ENCODE measurements at regions not wholly inside any gene's neighbourhood (a gene's known extent, or its start where the extent isn't known, plus 50 kb on each side); places are given as distances from the start of the nearest gene placed in this dataset.

- TF ChIP-seq FOSL2 (IDR thresholded peaks at IDR 0.05; ENCODE audit: borderline replicate concordance, low read depth) = no peak
- no peak for TF ChIP-seq JUND (IDR thresholded peaks at IDR 0.05)
- no peak for TF ChIP-seq TCF12 (IDR thresholded peaks at IDR 0.05)
- TF ChIP-seq SIN3A (IDR thresholded peaks at IDR 0.05; ENCODE audit: borderline replicate concordance, low read depth, low read length) = no peak
- no peak for TF ChIP-seq USF1 (IDR thresholded peaks at IDR 0.05; ENCODE audit: borderline replicate concordance, low read depth)
- no peak for TF ChIP-seq NRF1 (IDR thresholded peaks at IDR 0.05; ENCODE audit: low read depth, low read length)
- TF ChIP-seq GATA2 (CRISPR knock-in tag; IDR thresholded peaks at IDR 0.05) = no peak
- no peak for TF ChIP-seq RXRA (IDR thresholded peaks at IDR 0.05; ENCODE audit: borderline replicate concordance, low read depth)
- TF ChIP-seq SMC3 (IDR thresholded peaks at IDR 0.05; ENCODE audit: low read depth, low read length) = no peak
- no peak for TF ChIP-seq CTCF (IDR thresholded peaks at IDR 0.05)
- no peak for TF ChIP-seq MXI1 (IDR thresholded peaks at IDR 0.05; ENCODE audit: low read depth, low read length)
- no peak for TF ChIP-seq REST (IDR thresholded peaks at IDR 0.05; ENCODE audit: low read depth, low read length)
- Histone ChIP-seq H4K20me1 (ENCODE audit: insufficient read depth) (no peaks in the 10 kb centered on the region), H3K4me1 (ENCODE audit: control insufficient read depth in 1 of 2, insufficient read depth in 2 of 2, low read depth in 1 of 2, low read length in 1 of 2) (no peaks in the 10 kb centered on the region; a peak in 1 of 4 replicates), H3K4me3 (ENCODE audit: low read depth in 2 of 2, low read length in 1 of 2) (no peak overlapping the region), H3K4me2 (no peak overlapping the region), H3K79me2 (ENCODE audit: insufficient read depth) (no peaks in the 10 kb centered on the region), H3K9ac (no peak overlapping the region), H3K36me3 (replicated peaks in 1 of 2; ENCODE audit: control insufficient read depth in 1 of 2, insufficient read depth in 2 of 2, low read length in 1 of 2) (no peaks in the 10 kb centered on the region), H3K9me2 (no peaks in the 10 kb centered on the region), H3K9me3 (no peaks in the 10 kb centered on the region), H2AFZ (ENCODE audit: low read depth) (no peak overlapping the region), H3K27ac (ENCODE audit: low read depth in 2 of 2, low read length in 1 of 2) (no peak overlapping the region), H3K27me3 (ENCODE audit: insufficient read depth) (peaks cover 19% of the 10 kb centered on the region; the same call in 1 of the 2 replicates), H3F3A (replicated peaks; ENCODE audit: insufficient read depth) (no peaks in the 10 kb centered on the region)
- POLR2A ChIA-PET = no interaction called here
- 68% methylated on average over 5 of the region's 5 CpGs for WGBS (ENCODE audit: low lambda C conversion rate)
- CTCF ChIA-PET = interaction anchor here (1.0 to 1.8 kb wide), 2 partner anchors 112 to 288 kb away, joined by 3 to 9 read pairs; no protein-coding TSS in a partner anchor
- DNase-seq = no peak
Observed at GRCh38 chr11:45483416-45483815, 182.0 kb downstream of the CHST1 start.

GRCh38 chr11:45482331-45482730, 183.1 kb downstream of the CHST1 start:
- Histone ChIP-seq H3K36me3 (replicated peaks in 1 of 2; ENCODE audit: control insufficient read depth in 1 of 2, insufficient read depth in 2 of 2, low read length in 1 of 2) (no peaks in the 10 kb centered on the region), H4K20me1 (ENCODE audit: insufficient read depth) (no peaks in the 10 kb centered on the region), H3K79me2 (ENCODE audit: insufficient read depth) (no peaks in the 10 kb centered on the region), H3K27ac (ENCODE audit: low read depth in 2 of 2, low read length in 1 of 2) (no peak overlapping the region), H2AFZ (ENCODE audit: low read depth) (no peak overlapping the region), H3K4me2 (no peak overlapping the region), H3K9me2 (no peaks in the 10 kb centered on the region), H3F3A (replicated peaks; ENCODE audit: insufficient read depth) (no peaks in the 10 kb centered on the region), H3K27me3 (ENCODE audit: insufficient read depth) (peaks cover 30% of the 10 kb centered on the region; the same call in 1 of the 2 replicates), H3K9me3 (no peaks in the 10 kb centered on the region), H3K9ac (no peak overlapping the region), H3K4me3 (ENCODE audit: low read depth in 2 of 2, low read length in 1 of 2) (no peak overlapping the region), H3K4me1 (ENCODE audit: control insufficient read depth in 1 of 2, insufficient read depth in 2 of 2, low read depth in 1 of 2, low read length in 1 of 2) (no peaks in the 10 kb centered on the region; a peak in 1 of 4 replicates)
- ChIA-PET CTCF (no interaction called here), POLR2A (no interaction called here)
- no peak for DNase-seq
- WGBS (ENCODE audit: low lambda C conversion rate) = 45% methylated on average over 7 of the region's 7 CpGs
- TF ChIP-seq ZBTB33 (IDR thresholded peaks at IDR 0.05; ENCODE audit: borderline replicate concordance, low read depth) (no peak), RAD21 (IDR thresholded peaks at IDR 0.05; ENCODE audit: low read length) (no peak), SIN3A (IDR thresholded peaks at IDR 0.05; ENCODE audit: borderline replicate concordance, low read depth, low read length) (no peak), TAF1 (IDR thresholded peaks at IDR 0.05; ENCODE audit: borderline replicate concordance, low read depth, low read length) (no peak), ELF1 (IDR thresholded peaks at IDR 0.05) (no peak), RXRA (IDR thresholded peaks at IDR 0.05; ENCODE audit: borderline replicate concordance, low read depth) (no peak), IRF3 (IDR thresholded peaks at IDR 0.05; ENCODE audit: low read depth, low read length) (no peak), USF2 (IDR thresholded peaks at IDR 0.05; ENCODE audit: borderline replicate concordance, low read depth, low read length) (no peak)
